GM12865 (cell line): ENCODE measurements at regions not wholly inside any gene's neighbourhood (a gene's known extent, or its start where the extent isn't known, plus 50 kb on each side); places are given as distances from the start of the nearest gene placed in this dataset.

Experiments used
- DNase-seq: peaks from one replicate; pipeline ENCODE4 v3.0.0; 2010; ENCODE audit warnings: low read depth
- H3K4me3 ChIP-seq: 2 replicates; pipeline ENCODE4 v1.5.1; 2011; ENCODE audit warnings: mild to moderate bottlenecking, low read depth, low read length, control low read depth
- TF ChIP-seq, protein P1 (sequence below): IDR thresholded peaks from 2 replicates; pipeline ENCODE4 v1.5.1; 2011; ENCODE audit warnings: low read length, control low read depth, low read depth, inconsistent platforms; ENCODE audit not compliant: insufficient read depth; ENCODE audit errors: missing control alignments

DNA sequence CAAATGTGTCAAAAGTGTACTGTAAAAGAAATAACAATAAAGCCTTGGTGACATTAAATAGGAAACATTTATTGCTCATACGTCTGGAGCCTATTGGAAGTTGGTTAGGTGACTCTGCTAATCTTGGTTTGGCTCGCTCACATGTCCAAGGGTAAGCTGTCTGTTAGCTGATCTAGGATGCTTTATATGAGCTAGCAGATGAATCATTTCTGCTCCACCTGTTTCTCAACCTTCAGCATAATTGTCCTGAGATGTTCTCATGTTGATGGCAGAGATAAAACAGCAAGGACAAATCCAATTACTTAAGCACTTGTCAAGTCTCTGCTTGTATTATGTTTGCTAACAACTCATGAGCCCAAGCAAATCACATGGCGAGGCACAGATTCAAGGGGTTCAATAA is 56.0 kb upstream of the CD53 start:
- TF ChIP-seq, protein P1, sequence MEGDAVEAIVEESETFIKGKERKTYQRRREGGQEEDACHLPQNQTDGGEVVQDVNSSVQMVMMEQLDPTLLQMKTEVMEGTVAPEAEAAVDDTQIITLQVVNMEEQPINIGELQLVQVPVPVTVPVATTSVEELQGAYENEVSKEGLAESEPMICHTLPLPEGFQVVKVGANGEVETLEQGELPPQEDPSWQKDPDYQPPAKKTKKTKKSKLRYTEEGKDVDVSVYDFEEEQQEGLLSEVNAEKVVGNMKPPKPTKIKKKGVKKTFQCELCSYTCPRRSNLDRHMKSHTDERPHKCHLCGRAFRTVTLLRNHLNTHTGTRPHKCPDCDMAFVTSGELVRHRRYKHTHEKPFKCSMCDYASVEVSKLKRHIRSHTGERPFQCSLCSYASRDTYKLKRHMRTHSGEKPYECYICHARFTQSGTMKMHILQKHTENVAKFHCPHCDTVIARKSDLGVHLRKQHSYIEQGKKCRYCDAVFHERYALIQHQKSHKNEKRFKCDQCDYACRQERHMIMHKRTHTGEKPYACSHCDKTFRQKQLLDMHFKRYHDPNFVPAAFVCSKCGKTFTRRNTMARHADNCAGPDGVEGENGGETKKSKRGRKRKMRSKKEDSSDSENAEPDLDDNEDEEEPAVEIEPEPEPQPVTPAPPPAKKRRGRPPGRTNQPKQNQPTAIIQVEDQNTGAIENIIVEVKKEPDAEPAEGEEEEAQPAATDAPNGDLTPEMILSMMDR = no peak
- H3K4me3 ChIP-seq = no peak overlapping the region
- no peak for DNase-seq

DNA sequence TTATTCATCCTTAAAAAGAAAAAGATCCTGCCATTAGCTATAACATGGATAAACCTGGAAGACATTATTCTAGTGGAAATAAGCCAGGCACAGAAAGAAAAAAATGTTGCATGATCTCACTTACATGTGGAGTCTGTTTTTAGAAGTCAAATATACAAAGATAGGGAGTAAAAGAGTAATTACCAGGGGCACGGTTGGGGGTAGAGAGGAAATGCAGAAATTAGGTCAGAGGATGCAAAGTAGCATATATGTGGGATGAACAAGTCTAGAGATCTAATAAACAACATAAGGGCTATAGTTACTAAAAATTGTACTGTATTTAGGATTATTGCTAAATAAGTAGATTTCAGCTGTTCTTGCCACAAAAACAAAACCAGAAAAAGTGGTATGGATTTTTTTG is 61.4 kb upstream of the CD53 start:
- no peak for DNase-seq
- TF ChIP-seq, protein P1 = no peak
- no peak overlapping the region for H3K4me3 ChIP-seq

DNA sequence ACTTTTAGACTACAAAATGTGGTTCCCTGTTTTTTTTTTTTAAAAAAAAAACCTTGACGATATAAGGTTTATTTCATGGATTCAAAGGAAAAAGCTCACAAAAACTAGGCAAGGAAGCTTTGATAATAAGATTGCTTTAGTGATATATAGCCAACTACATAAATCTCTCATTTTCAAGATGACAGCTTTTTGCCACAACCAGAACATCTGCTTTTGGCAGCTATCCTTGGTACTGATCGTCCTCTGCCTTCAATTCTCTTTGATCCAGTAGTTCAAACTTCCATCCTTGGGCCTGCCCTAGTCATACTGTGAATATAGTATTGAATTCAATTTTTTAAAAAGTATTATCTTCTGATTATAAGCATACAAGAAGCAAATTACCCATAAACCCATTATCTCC is 72.9 kb upstream of the CD53 start:
- H3K4me3 ChIP-seq = no peak overlapping the region
- no peak for DNase-seq
- TF ChIP-seq, protein P1 = no peak

DNA sequence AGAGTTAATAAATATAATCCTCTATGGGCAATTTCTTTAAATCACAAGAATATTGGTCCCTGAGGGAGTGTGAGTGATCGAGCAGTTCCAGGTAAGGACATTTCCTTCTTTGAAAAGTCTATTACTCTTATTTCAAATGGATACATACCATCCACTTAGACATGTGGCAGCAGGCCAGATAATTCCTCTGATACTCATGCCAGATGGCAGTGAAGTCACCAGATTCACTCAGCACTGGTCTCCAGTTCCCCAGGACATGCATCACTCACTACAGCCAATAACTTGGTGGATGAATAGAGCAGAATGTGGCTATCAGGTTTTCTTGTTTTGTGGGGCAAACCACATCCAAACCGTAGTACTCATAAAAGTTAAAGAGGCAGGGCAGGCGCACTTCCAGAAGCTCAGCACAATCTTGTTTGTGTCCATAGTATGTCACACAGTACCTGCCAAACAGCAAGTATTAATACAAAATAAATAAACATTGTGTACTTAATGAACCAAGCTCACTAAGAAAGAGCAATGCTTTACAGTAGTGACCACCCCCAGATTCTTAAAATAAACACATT is 74.2 kb upstream of the CD53 start:
- H3K4me3 ChIP-seq = no peak overlapping the region
- TF ChIP-seq, protein P1 = no peak
- DNase-seq = no peak

DNA sequence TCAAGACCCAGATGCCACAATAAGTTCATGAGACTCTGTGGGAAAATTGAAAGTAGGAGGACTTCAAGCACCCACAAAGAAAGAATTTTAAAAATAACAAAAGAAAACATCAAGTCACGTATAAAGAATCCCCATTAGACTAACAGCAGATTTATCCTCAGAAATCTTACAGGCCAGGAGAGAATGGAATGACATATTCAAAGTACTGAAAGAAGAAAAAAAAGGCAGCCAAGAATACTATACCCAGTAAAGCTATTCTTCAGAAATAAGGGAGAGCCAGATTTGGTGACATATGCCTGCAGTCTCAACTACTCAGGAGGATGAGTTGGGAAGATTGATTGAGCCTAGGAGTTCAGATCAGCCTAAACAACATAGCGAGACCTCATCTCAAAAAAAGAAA is 84.3 kb upstream of the CD53 start:
- TF ChIP-seq, protein P1 = no peak
- no peak overlapping the region for H3K4me3 ChIP-seq

DNA sequence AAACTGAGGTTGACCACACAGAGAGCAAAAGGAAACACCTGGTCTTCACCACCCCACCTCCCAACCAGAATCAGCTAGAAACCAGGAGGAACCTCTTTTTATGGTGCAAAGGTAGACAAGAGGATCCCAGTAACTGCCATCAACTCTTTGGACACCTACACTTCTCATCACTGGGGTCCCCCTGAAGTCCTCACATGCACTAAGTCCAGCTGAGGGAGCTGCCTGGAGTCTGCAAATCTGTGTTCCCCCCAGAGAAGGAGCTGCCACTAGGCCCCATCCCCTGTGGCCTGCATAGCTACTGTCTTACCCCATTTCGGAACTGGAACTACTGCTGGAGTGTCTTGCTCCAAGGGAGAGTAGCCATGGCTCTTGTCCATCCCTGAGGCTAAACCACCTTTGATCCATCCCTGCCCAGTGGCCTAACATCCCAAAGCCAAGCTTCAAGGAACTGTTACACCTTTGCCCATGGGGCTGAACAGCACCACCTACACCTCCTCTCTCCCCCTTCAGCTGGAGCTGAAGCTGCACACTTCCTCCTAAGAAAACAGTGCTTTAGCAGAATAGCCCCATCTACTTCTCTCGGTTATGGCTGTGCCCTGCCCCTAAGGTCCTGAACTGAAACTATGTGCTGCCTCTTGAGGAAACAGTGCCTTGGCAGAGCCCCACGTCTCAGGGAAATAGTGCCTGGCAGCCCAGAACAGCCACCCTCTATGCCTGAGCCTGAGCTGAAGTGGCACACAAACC is 85.4 kb upstream of the CD53 start:
- peak overlapping the region; percentile 45 for H3K4me3 ChIP-seq
- TF ChIP-seq, protein P1 = no peak
- peak; percentile 89 for DNase-seq

More for the DNA sequence above, 84.3 kb upstream of the CD53 start:
- DNase-seq = no peak
